Lower lobe of right lung (tissue), 2 donors: ENCODE measurements at regions not wholly inside any gene's neighbourhood (a gene's known extent, or its start where the extent isn't known, plus 50 kb on each side); places are given as distances from the start of the nearest gene placed in this dataset.
"Not testable (repeated sequence)": the region's sequence is repeated elsewhere in the genome, so short reads cannot be mapped to it uniquely, and the experiment has no call there.

Source experiments
- ATAC-seq, 2 donors: fragments of 200-7000 bp; cut with Tn5 transposase; one replicate each; pipeline ENCODE4 v1.9.1; 2020 to 2022; ENCODE audit warnings: mild to moderate bottlenecking in 2 of 2, moderate library complexity in 2 of 2
- DNase-seq: peaks from one replicate; pipeline ENCODE4 v3.0.0-alpha.2; 2020
- H3K27ac ChIP-seq: fragments of 200-600 bp; one replicate; pipeline ENCODE4 v1.8.0; 2022
- H3K27me3 ChIP-seq: fragments of 200-600 bp; one replicate; pipeline ENCODE4 v1.8.0; 2022; ENCODE audit warnings: low read depth
- H3K36me3 ChIP-seq: fragments of 200-600 bp; one replicate; pipeline ENCODE4 v1.8.0; 2022; ENCODE audit warnings: mild to moderate bottlenecking
- H3K4me1 ChIP-seq: fragments of 200-600 bp; one replicate; pipeline ENCODE4 v1.8.0; 2022
- H3K4me3 ChIP-seq: fragments of 200-600 bp; one replicate; pipeline ENCODE4 v1.8.0; 2022; ENCODE audit warnings: mild to moderate bottlenecking
- H3K9me3 ChIP-seq: fragments of 200-600 bp; one replicate; pipeline ENCODE4 v1.8.0; 2022
- intact Hi-C: fragments of 100-400 bp; cut with DNase I; formaldehyde crosslinking; loops from one replicate; pipeline ENCODE4 v1.11.0; 2022
- TF ChIP-seq, protein P1 (sequence below): fragments of 200-600 bp; IDR thresholded peaks from one replicate; pipeline ENCODE4 v1.8.0; 2022; ENCODE audit warnings: antibody characterized with exemption, mild to moderate bottlenecking
- donor health status: DM: no; HTN: yes; CAD: no; lungs with severe emphysema.

GRCh38 chr10:37442882-37443281 is 317.5 kb downstream of the ANKRD30A start:
- Histone ChIP-seq H3K9me3 (no peaks in the 10 kb centered on the region), H3K4me1 (no peaks in the 10 kb centered on the region), H3K36me3 (no peaks in the 10 kb centered on the region), H3K4me3 (no peak overlapping the region), H3K27ac (no peak overlapping the region), H3K27me3 (no peaks in the 10 kb centered on the region)
- TF ChIP-seq, protein P1, sequence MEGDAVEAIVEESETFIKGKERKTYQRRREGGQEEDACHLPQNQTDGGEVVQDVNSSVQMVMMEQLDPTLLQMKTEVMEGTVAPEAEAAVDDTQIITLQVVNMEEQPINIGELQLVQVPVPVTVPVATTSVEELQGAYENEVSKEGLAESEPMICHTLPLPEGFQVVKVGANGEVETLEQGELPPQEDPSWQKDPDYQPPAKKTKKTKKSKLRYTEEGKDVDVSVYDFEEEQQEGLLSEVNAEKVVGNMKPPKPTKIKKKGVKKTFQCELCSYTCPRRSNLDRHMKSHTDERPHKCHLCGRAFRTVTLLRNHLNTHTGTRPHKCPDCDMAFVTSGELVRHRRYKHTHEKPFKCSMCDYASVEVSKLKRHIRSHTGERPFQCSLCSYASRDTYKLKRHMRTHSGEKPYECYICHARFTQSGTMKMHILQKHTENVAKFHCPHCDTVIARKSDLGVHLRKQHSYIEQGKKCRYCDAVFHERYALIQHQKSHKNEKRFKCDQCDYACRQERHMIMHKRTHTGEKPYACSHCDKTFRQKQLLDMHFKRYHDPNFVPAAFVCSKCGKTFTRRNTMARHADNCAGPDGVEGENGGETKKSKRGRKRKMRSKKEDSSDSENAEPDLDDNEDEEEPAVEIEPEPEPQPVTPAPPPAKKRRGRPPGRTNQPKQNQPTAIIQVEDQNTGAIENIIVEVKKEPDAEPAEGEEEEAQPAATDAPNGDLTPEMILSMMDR: no peak
- DNase-seq: no peak
- intact Hi-C loops: no loop called here
- no peak for ATAC-seq

- H3K4me3 ChIP-seq, intact Hi-C loops, H3K9me3 ChIP-seq, H3K4me1 ChIP-seq, H3K36me3 ChIP-seq, H3K27ac ChIP-seq, DNase-seq, H3K27me3 ChIP-seq, ATAC-seq: not testable (repeated sequence)
Measured at GRCh38 chr10:37441224-37441623, 315.8 kb downstream of the ANKRD30A start.

GRCh38 chr10:37439826-37440225 is 314.4 kb downstream of the ANKRD30A start:
- H3K27ac ChIP-seq: no peak overlapping the region
- no peak overlapping the region for H3K4me3 ChIP-seq
- no peak for DNase-seq
- no peaks in the 10 kb centered on the region for H3K36me3 ChIP-seq
- no peaks in the 10 kb centered on the region for H3K27me3 ChIP-seq
- H3K9me3 ChIP-seq: no peaks in the 10 kb centered on the region
- H3K4me1 ChIP-seq: no peaks in the 10 kb centered on the region
- intact Hi-C loops: no loop called here
- no peak for ATAC-seq
- TF ChIP-seq, protein P1: no peak

- ATAC-seq: no peak
- TF ChIP-seq, protein P1: no peak
Measured at GRCh38 chr10:37436357-37436756, 311.0 kb downstream of the ANKRD30A start.

DNA sequence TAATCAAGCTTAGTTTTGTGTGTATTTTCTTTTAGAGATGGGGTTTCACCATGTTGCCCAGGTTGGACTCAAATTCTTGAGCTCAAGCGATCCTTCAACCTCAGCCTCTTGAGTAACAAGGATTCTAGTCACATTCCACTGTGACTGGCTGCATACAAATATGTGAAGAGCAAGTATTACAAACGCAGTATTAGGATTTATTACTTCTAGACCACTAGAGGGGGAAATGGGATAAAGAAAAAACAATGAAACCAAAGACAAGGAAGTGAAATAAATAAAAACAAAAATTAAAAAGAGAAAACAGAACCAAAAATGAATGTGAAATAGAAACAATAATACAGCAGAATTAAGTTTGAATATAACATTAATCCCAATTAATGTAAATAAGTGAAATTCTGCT is 308.7 kb downstream of the ANKRD30A start:
- DNase-seq (no peak), ATAC-seq (no peak)
- Histone ChIP-seq H3K27me3 (no peaks in the 10 kb centered on the region), H3K36me3 (no peaks in the 10 kb centered on the region), H3K27ac (no peak overlapping the region), H3K4me1 (no peaks in the 10 kb centered on the region), H3K4me3 (no peak overlapping the region), H3K9me3 (no peaks in the 10 kb centered on the region)
- TF ChIP-seq, protein P1: no peak
- intact Hi-C loops: no loop called here

More at GRCh38 chr10:37436357-37436756, 311.0 kb downstream of the ANKRD30A start:
- Histone ChIP-seq H3K27me3 (no peaks in the 10 kb centered on the region), H3K4me1 (no peaks in the 10 kb centered on the region), H3K4me3 (no peak overlapping the region), H3K36me3 (no peaks in the 10 kb centered on the region), H3K27ac (no peak overlapping the region), H3K9me3 (no peaks in the 10 kb centered on the region)
- DNase-seq: no peak
- intact Hi-C loops: no loop called here
